CD4-positive, alpha-beta T cell treated with Interleukin-1 beta for 1 hour (primary cell): ENCODE measurements at regions not wholly inside any gene's neighbourhood (a gene's known extent, or its start where the extent isn't known, plus 50 kb on each side); places are given as distances from the start of the nearest gene placed in this dataset.

Experiments
- DNase-seq, 2 donors: peaks; one replicate each; pipeline ENCODE4 v3.0.0-alpha.2; 2020 to 2022

- DNase-seq, result no peak
These were observed 66.7 kb upstream of the PRPS1 start for GRCh38 chrX:107561468-107562215.

GRCh38 chrX:107562482-107562881, 65.8 kb upstream of the PRPS1 start:
- no peak for DNase-seq

DNA sequence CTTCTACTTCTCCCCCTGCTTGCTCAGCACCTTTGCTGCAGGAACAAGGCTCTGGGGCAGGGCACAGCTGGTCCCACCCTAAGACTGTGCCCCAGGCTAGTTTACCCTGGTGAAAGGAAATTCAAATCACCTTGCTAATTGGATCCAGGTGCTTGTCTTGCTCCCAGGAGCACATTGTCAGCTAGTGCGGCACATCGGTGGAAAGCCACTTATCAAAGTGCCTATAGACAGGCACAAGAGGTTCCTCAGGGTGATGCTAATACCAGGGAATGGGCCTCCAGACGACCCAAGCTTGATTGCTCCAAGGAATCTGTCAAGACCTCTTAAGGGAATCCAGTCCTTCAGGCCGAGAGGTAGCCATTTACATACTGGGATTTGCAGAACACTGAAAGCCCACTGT, 64.5 kb upstream of the PRPS1 start:
- no peak for DNase-seq

GRCh38 chrX:107565015-107565414, 63.3 kb upstream of the PRPS1 start:
- DNase-seq, result no peak

DNA sequence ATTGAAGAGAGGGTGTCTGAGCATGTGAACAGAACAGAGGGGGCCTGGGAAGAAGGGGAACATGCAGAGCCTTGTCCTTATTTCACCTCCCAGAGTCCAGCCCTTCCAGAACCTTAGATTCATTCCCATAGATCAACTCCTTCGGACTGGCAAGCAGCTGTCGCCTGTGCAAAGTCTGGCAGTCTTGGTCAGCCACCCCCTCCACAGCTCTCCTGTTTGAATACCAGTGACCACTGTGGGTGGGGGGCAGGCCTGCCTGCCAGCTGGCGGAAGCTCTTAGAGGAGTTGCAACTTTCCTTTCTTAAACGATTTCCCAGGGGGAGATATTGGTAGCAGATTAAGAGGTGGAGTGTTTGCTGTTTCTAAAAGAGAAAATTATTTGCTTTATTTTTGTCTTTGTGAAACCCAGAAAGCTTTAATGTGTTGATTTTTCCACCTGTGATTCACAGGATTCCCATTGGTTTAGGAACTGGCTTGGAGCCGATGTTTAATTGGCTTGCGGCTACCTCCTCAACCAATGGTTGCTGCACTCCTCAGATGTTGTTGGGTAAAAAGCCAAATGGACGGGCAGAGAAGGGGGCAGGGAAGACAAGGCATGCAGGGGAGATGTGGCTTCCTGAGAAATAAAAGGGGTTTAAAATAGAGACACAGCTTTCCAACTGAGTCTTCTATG, 62.2 kb upstream of the PRPS1 start:
- DNase-seq, result no peak

DNA sequence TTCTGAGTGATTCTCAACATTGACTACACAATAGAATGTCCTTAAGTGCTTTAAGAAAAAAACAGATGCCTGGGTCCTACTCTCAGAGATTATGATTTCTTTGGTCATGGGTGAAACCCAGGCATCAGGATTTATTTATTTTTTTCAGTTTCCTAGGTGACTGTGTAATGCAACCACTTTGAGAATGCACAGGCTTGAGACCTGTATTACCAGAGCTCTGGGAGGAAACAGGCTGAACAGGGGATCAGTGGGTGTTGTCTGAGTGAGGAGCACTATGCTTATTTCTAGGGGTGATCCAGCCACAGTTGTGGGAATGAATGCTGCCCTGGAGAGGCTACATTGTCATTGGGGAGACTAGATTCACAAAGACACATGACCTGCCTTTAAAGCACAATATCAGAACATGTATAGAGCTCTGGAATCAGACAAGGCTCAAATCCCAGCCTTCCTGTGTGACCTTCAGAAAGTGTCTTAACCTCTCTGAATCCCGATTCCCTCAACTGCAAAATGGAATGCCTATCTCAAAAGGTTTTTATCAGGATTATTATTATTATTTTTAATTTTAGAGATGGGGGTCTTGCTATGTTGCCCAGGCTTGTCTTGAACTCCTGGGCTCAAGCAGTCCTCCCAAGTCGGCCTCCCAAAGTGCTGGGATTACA, 61.6 kb upstream of the PRPS1 start:
- DNase-seq, result no peak

- no peak for DNase-seq
These were observed 60.9 kb upstream of the PRPS1 start for GRCh38 chrX:107567370-107567769.

DNA sequence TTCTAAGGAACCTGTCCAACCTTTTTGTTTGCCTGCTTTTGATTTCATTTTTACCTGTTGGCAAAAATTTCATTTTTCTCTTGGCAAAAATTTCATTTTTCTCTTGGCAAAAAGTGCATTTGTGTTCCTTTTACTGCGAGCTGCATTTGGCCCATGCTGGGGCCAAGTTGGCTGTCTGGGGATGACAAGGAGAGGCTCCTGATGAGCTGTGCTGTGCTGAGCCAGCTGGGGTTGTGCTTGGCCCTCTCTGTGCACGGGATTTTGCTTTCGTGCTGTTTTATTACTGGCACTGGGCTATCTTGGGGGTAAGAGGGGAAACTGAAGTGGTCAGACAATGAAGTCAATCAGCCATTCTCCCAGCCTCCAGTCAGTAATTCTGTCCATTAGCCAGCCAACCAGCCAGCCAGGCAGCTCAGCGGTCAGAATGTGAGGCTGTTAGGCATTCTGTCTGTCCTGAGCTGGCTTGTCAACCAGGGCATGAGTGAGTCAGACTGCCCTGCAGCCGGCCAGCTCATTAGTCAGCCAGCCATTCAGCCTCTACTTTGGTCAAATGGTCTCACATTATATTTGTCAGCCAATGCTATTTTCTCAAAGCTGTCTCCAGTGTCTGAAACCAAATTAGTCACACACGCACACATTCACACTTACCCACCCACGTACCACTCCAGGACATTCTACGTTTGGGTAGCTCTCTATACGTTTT, 56.9 kb upstream of the PRPS1 start:
- DNase-seq, result no peak

GRCh38 chrX:107573016-107573415, 55.3 kb upstream of the PRPS1 start:
- no peak for DNase-seq

GRCh38 chrX:107574054-107574683, 54.1 kb upstream of the PRPS1 start:
- no peak for DNase-seq

DNA sequence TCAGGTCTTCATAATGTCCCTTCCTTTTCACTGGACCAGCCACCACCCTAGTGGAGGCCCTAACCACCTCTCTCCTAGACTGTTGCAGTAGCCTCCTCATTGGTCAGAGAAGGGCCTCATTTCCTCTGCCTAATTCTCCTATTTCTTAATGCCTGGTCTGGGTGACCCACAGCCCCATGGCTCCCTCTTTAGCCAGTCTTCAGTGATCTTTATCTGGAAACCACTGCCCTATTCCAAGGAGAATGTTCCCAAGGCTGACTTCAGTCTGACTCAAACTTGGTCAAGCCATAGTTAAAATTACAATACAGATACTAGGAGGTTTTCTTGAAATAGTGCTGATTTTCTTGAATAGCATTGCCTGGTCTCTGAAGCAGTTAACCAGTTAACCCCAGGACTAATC, 53.6 kb upstream of the PRPS1 start:
- no peak for DNase-seq

- no peak for DNase-seq
These were observed 51.9 kb upstream of the PRPS1 start for GRCh38 chrX:107576392-107576791.

DNA sequence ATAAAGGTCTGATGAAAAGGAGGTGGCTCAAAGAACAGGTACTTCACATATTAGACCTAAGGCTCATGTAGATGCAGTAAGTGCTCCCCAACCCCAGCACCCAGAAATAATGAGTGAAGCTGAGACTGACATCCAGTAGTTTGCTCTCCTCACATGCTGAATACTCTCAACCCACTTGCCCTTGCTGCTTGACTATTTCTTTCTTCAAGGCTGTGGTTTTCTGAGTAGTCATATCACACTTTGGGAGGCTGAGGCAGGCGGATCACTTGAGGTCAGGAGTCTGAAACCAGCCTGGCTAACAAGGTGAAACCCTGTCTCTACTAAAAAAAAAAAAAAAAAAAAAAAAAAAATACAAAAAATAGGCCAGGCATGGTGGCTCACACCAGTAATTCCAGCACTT, 51.5 kb upstream of the PRPS1 start:
- no peak for DNase-seq

DNA sequence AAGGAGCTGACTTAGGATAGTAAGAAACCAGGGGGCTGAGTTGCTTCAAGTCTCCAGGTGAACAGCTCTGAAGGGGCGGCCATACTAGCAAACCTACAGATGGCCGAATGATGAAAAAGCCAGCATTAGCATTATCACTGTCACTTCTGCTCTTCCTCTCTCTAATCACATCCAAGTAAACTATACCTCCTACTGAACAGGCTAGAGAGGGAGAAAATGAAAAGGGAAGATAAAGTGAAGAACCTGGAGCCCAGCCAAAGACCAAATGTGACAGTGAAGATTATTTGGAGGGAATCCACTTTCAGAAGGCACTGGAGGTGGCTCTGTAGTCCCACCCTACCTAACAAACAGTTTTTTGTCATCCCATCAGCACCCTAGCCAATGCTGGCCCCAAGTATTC, 50.4 kb upstream of the PRPS1 start:
- DNase-seq, result no peak
